DMS 273 (cell line): ENCODE measurements at regions not wholly inside any gene's neighbourhood (a gene's known extent, or its start where the extent isn't known, plus 50 kb on each side); places are given as distances from the start of the nearest gene placed in this dataset.

Experiments used
- DNase-seq: peaks from one replicate; lab custom pipeline; 2025; ENCODE audit not compliant: unreplicated experiment; lab: John Stamatoyannopoulos, UW

- no peak for DNase-seq
Measured at GRCh38 chr6:126285871-126286365, 54.0 kb upstream of the CENPW start.
